ENCODE measurements at regions not wholly inside any gene's neighbourhood (a gene's known extent, or its start where the extent isn't known, plus 50 kb on each side); places are given as distances from the start of the nearest gene placed in this dataset.
A peak's percentile ranks its signal among the peaks of the same experiment; 100 is the strongest.
"Not testable (repeated sequence)": the region's sequence is repeated elsewhere in the genome, so short reads cannot be mapped to it uniquely, and the experiment has no call there.

DNA sequence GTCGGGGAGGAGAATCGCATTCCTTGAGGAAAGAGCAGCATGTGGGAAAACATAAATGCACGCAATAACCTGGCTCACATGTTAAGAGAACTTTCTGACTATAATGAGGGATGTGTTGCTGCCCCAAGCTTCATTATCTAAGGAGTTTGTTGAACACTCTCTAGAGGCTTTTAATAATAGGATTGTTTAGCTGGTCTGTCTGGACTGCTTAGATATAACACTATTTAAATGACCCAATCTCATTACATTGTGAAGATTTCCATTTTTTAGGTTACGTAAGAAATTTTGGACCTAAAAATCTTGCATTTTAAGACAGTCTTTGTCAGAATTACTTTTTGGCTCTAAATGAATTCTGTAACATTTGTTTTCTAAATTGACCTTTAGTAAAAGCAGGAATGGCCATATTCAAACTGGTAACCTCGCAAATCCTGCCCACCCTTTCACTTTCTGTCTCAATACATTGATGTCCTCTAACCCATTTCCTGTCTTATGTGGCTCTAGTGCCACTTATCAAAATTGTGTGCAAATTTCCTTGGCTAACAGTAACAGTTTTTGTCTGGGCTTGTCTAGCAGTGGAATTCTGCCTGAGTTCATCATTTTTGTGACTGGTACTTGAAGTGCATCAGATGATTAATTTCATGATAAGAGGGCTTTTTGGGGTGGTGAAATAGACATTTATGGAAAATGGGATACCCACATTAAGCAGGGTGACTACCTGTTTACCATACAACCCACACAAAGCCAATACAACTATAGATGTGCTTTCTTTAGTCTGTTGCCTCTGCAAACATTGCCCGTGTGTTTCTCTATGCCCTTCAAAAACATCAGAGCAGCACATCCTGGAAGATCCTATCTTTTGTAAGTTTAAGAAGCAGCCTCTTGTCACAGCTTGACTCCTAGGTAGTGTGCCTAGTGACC is 61.6 kb upstream of the IKBKE start:
- not testable (repeated sequence) for DNase-seq (ENCODE audit: low spot score)

DNA sequence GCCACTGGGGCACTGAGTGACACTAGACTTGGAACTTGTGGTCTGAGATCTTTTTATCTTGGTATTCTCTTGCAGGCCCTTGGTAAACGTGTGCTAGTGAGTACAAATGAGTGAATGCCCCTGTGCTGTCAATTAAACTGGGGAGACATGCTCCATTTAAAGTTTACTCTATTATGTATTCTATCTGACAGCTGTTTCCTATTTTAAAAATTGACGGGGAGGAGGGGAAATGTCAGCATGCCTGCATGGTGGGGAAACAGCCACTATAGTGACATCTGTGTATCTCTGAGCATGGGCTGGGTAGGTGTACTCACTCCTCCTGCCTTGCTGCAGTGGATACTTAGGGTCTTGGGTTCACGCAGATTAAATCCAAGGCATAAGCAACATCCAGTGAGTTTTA is 59.0 kb upstream of the IKBKE start:
- DNase-seq (ENCODE audit: low spot score) = no peak

GRCh38 chr1:206415942-206416341 is 54.3 kb upstream of the IKBKE start:
- no peak for DNase-seq (ENCODE audit: low spot score)

GRCh38 chr1:206417774-206418614 is 52.3 kb upstream of the IKBKE start:
- no peak for DNase-seq (ENCODE audit: low spot score)

- peak; percentile 16 for DNase-seq (ENCODE audit: low spot score)
Measured at GRCh38 chr1:206419250-206419649, 51.0 kb upstream of the IKBKE start.

DNA sequence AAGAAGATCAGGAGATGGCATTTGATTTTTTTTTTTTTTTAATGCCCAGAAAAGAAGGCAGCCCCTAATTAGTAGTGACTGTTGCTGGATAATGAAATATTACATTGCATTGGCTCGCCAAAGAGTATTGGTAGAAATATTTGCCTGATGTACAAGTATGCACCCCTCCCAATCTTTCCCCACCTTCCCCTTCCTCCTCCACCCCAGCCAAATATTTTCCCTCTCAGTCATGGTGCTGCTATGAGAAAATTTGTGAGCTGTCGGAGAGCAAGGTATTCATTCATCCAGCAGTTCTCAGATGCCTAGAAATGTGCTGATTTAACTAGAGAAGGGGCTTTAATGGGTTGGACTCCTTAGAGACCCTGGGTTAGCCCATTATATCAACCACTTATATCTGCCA is 50.5 kb upstream of the IKBKE start:
- DNase-seq (ENCODE audit: low spot score) = peak; percentile 86

DNA sequence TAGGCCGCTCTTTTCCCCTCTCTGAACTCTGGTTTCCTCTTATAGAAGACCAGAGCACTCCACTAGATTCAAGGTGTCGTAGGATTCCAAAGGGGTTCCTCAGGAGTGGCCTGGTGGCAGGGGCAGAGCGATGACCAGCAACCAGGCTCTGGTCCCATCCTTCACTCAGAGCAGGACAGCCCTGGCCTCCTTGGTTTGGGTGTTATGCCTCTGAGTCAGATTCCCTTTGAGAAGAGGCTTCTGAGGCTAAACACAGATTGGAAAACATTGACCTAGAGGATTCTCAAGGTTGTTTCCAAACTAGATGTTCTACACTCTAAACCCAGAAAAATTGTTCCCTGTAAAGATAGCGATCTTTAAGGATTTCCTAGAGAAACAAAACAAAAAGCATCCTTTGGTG is 49.8 kb upstream of the IKBKE start:
- DNase-seq (ENCODE audit: low spot score) = peak; percentile 46
